ENCODE measurements at regions not wholly inside any gene's neighbourhood (a gene's known extent, or its start where the extent isn't known, plus 50 kb on each side); places are given as distances from the start of the nearest gene placed in this dataset.

GRCh38 chr10:35890676-35891495, 248.8 kb upstream of the FZD8 start:
- Histone ChIP-seq H3K9ac (ENCODE audit: insufficient read depth in 1 of 2, low read length in 2 of 2) (no peak overlapping the region), H3K4me1 (ENCODE audit: control insufficient read depth in 5 of 5, insufficient read depth in 5 of 5, low read length in 5 of 5) (peaks cover 0 to 14% (median 0%) of the 10 kb centered on the region in 5 donors), H3K4me3 (no peak overlapping the region), H3K36me3 (ENCODE audit: control insufficient read depth in 4 of 4, insufficient read depth in 4 of 4, low read length in 4 of 4) (no peaks in the 10 kb centered on the region), H3K27ac (ENCODE audit: low read depth in 1 of 2, low read length in 1 of 2) (no peak overlapping the region), H3K9me3 (ENCODE audit: control insufficient read depth in 4 of 4, insufficient read depth in 3 of 4, low read length in 3 of 4) (no peaks in the 10 kb centered on the region), H3K27me3 (ENCODE audit: control insufficient read depth in 3 of 3, insufficient read depth in 3 of 3, low read length in 2 of 3) (peaks cover 0 to 2% (median 0%) of the 10 kb centered on the region in 3 donors)
- no peak for ATAC-seq (ENCODE audit: insufficient read depth, low FRiP score)
- no peak for DNase-seq
- 38 to 66% methylated on average over 2 of the region's 2 CpGs for WGBS, 2 donors
- no peak for TF ChIP-seq CTCF (IDR thresholded peaks at IDR 0.05; ENCODE audit: control extremely low read depth, extremely low read depth)

- Histone ChIP-seq H3K4me3 (no peak overlapping the region), H3K9me3 (ENCODE audit: control insufficient read depth in 4 of 4, insufficient read depth in 3 of 4, low read length in 3 of 4) (no peaks in the 10 kb centered on the region), H3K27me3 (ENCODE audit: control insufficient read depth in 3 of 3, insufficient read depth in 3 of 3, low read length in 2 of 3) (peaks cover 0 to 2% (median 0%) of the 10 kb centered on the region in 3 donors), H3K9ac (ENCODE audit: insufficient read depth in 1 of 2, low read length in 2 of 2) (no peak overlapping the region), H3K27ac (ENCODE audit: low read depth in 1 of 2, low read length in 1 of 2) (peak overlapping the region in 1 of 2 donors; percentile 48), H3K4me1 (ENCODE audit: control insufficient read depth in 5 of 5, insufficient read depth in 5 of 5, low read length in 5 of 5) (peaks cover 0 to 14% (median 0%) of the 10 kb centered on the region in 5 donors), H3K36me3 (ENCODE audit: control insufficient read depth in 4 of 4, insufficient read depth in 4 of 4, low read length in 4 of 4) (no peaks in the 10 kb centered on the region)
- 60 to 70% methylated on average over 14 of the region's 14 CpGs for WGBS, 2 donors
- ATAC-seq (ENCODE audit: insufficient read depth, low FRiP score) (no peak), DNase-seq (peak; percentile 27 to 68 (median 39))
- TF ChIP-seq CTCF (IDR thresholded peaks at IDR 0.05; ENCODE audit: control extremely low read depth, extremely low read depth) = no peak
Observed at GRCh38 chr10:35889971-35890675, 248.0 kb upstream of the FZD8 start.

- H3K27ac ChIP-seq (ENCODE audit: low read depth in 1 of 2, low read length in 1 of 2) = no peak overlapping the region
- WGBS, 2 donors = 73 to 87% methylated on average over 2 of the region's 2 CpGs
- H3K36me3 ChIP-seq (ENCODE audit: control insufficient read depth in 4 of 4, insufficient read depth in 4 of 4, low read length in 4 of 4) = no peaks in the 10 kb centered on the region
- no peak overlapping the region for H3K9ac ChIP-seq (ENCODE audit: insufficient read depth in 1 of 2, low read length in 2 of 2)
- no peak for DNase-seq
- no peaks in the 10 kb centered on the region for H3K9me3 ChIP-seq (ENCODE audit: control insufficient read depth in 4 of 4, insufficient read depth in 3 of 4, low read length in 3 of 4)
- H3K4me1 ChIP-seq (ENCODE audit: control insufficient read depth in 5 of 5, insufficient read depth in 5 of 5, low read length in 5 of 5) = peaks cover 0 to 14% (median 0%) of the 10 kb centered on the region in 5 donors
- H3K4me3 ChIP-seq = no peak overlapping the region
- no peak for TF ChIP-seq CTCF (IDR thresholded peaks at IDR 0.05; ENCODE audit: control extremely low read depth, extremely low read depth)
- H3K27me3 ChIP-seq (ENCODE audit: control insufficient read depth in 3 of 3, insufficient read depth in 3 of 3, low read length in 2 of 3) = peaks cover 0 to 2% (median 0%) of the 10 kb centered on the region in 3 donors
- no peak for ATAC-seq (ENCODE audit: insufficient read depth, low FRiP score)
Observed at GRCh38 chr10:35889226-35889625, 247.1 kb upstream of the FZD8 start.
